ENCODE measurements at regions not wholly inside any gene's neighbourhood (a gene's known extent, or its start where the extent isn't known, plus 50 kb on each side); places are given as distances from the start of the nearest gene placed in this dataset.

GRCh38 chr9:12441506-12441905, 251.7 kb upstream of the TYRP1 start:
- intact Hi-C loops (cut with micrococcal nuclease) = no loop called here
- DNase-seq (no peak), ATAC-seq (no peak)
- no peak overlapping the region for H3K27ac Mint-ChIP-seq
- CTCF ChIA-PET = no interaction called here
- no peak overlapping the region for H3K4me3 Mint-ChIP-seq
- POLR2A ChIA-PET = no interaction called here
- H3K4me1 Mint-ChIP-seq (ENCODE audit: low read depth) = no peaks in the 10 kb centered on the region
- H3K36me3 Mint-ChIP-seq (ENCODE audit: low read depth) = no peaks in the 10 kb centered on the region
- H3K27me3 Mint-ChIP-seq = no peaks in the 10 kb centered on the region
- peaks cover 17% of the 10 kb centered on the region for H3K9me3 Mint-ChIP-seq
- TF ChIP-seq, protein P1, sequence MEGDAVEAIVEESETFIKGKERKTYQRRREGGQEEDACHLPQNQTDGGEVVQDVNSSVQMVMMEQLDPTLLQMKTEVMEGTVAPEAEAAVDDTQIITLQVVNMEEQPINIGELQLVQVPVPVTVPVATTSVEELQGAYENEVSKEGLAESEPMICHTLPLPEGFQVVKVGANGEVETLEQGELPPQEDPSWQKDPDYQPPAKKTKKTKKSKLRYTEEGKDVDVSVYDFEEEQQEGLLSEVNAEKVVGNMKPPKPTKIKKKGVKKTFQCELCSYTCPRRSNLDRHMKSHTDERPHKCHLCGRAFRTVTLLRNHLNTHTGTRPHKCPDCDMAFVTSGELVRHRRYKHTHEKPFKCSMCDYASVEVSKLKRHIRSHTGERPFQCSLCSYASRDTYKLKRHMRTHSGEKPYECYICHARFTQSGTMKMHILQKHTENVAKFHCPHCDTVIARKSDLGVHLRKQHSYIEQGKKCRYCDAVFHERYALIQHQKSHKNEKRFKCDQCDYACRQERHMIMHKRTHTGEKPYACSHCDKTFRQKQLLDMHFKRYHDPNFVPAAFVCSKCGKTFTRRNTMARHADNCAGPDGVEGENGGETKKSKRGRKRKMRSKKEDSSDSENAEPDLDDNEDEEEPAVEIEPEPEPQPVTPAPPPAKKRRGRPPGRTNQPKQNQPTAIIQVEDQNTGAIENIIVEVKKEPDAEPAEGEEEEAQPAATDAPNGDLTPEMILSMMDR (IDR thresholded peaks at IDR 0.05) = no peak

- intact Hi-C loops (cut with micrococcal nuclease) = no loop called here
- H3K36me3 Mint-ChIP-seq (ENCODE audit: low read depth) = no peaks in the 10 kb centered on the region
- ATAC-seq (no peak), DNase-seq (no peak)
- no peak overlapping the region for H3K27ac Mint-ChIP-seq
- TF ChIP-seq, protein P1 (IDR thresholded peaks at IDR 0.05) = no peak
- CTCF ChIA-PET = no interaction called here
- peaks cover 11% of the 10 kb centered on the region for H3K9me3 Mint-ChIP-seq
- H3K4me3 Mint-ChIP-seq = no peak overlapping the region
- POLR2A ChIA-PET = no interaction called here
- no peaks in the 10 kb centered on the region for H3K4me1 Mint-ChIP-seq (ENCODE audit: low read depth)
- no peaks in the 10 kb centered on the region for H3K27me3 Mint-ChIP-seq
Measured at GRCh38 chr9:12448246-12448645, 244.9 kb upstream of the TYRP1 start.

DNA sequence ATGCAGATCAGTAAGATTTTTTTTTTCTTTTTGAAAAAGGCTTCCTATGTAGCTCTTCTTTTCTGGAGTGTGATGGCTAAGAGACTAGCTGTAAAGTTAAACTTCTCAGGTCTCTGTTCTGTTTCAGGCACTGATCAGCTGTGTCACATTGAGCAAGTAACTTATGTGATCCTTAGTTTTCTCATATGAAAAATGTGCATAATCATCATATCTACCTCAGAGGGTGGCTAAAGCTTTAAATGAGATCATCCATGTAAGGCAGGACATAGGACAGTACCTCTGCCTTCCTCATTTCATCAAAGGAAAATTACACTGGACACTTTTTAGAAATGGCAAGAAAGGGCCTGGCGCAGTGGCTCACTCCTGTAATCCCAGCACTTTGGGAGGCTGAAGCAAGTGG, 235.9 kb upstream of the TYRP1 start:
- no peak for DNase-seq
- POLR2A ChIA-PET = no interaction called here
- ATAC-seq = no peak
- Mint-ChIP-seq H3K9me3 (peaks cover 12% of the 10 kb centered on the region), H3K27me3 (no peaks in the 10 kb centered on the region), H3K36me3 (ENCODE audit: low read depth) (no peaks in the 10 kb centered on the region), H3K4me1 (ENCODE audit: low read depth) (no peaks in the 10 kb centered on the region), H3K4me3 (no peak overlapping the region), H3K27ac (no peak overlapping the region)
- intact Hi-C loops (cut with micrococcal nuclease) = no loop called here
- TF ChIP-seq, protein P1 (IDR thresholded peaks at IDR 0.05) = no peak
- CTCF ChIA-PET = no interaction called here

GRCh38 chr9:12461763-12462460, 231.3 kb upstream of the TYRP1 start:
- ATAC-seq = no peak

GRCh38 chr9:12462861-12463260, 230.3 kb upstream of the TYRP1 start:
- no peak overlapping the region for H3K4me3 Mint-ChIP-seq
- no peaks in the 10 kb centered on the region for H3K36me3 Mint-ChIP-seq (ENCODE audit: low read depth)
- ChIA-PET CTCF (interaction anchor here (1.1 kb wide), 1 partner anchor 9 kb away, joined by 4 read pairs; no protein-coding TSS in a partner anchor), POLR2A (no interaction called here)
- H3K27me3 Mint-ChIP-seq = no peaks in the 10 kb centered on the region
- no peak for ATAC-seq
- H3K27ac Mint-ChIP-seq = no peak overlapping the region
- no peaks in the 10 kb centered on the region for H3K4me1 Mint-ChIP-seq (ENCODE audit: low read depth)
- intact Hi-C loops (cut with micrococcal nuclease) = no loop called here
- H3K9me3 Mint-ChIP-seq = peaks cover 8% of the 10 kb centered on the region
- TF ChIP-seq, protein P1 (IDR thresholded peaks at IDR 0.05) = no peak
- DNase-seq = no peak

More at GRCh38 chr9:12461763-12462460, 231.3 kb upstream of the TYRP1 start:
- Mint-ChIP-seq H3K4me1 (ENCODE audit: low read depth) (no peaks in the 10 kb centered on the region), H3K9me3 (peaks cover 8% of the 10 kb centered on the region), H3K27me3 (no peaks in the 10 kb centered on the region), H3K4me3 (no peak overlapping the region), H3K36me3 (ENCODE audit: low read depth) (no peaks in the 10 kb centered on the region), H3K27ac (no peak overlapping the region)
- intact Hi-C loops (cut with micrococcal nuclease) = no loop called here
- POLR2A ChIA-PET = no interaction called here
- DNase-seq = no peak
- TF ChIP-seq, protein P1 (IDR thresholded peaks at IDR 0.05) = no peak
- CTCF ChIA-PET = no interaction called here

Data from activated CD8-positive, alpha-beta T cell treated with anti-CD3 and anti-CD28 coated beads for 36 hours (primary cell).